GM23338 (cell line): ENCODE measurements at regions not wholly inside any gene's neighbourhood (a gene's known extent, or its start where the extent isn't known, plus 50 kb on each side); places are given as distances from the start of the nearest gene placed in this dataset.

Source experiments
- ATAC-seq: fragments of 200-7000 bp; cut with Tn5 transposase; 3 replicates; pipeline ENCODE4 v1.9.1; 2020
- DNase-seq: peaks from one replicate; pipeline ENCODE4 v3.0.0-alpha.2; 2015; ENCODE audit warnings: low spot score
- H2AFZ ChIP-seq: fragments of 200-600 bp; sonication (generic); 2 replicates; pipeline ENCODE4 v1.8.0; 2016; ENCODE audit warnings: antibody characterized with exemption, mild to moderate bottlenecking, moderate library complexity
- H3F3A ChIP-seq: fragments of 200-600 bp; sonication (generic); replicated peaks from 2 replicates; pipeline ENCODE4 v1.8.0; 2017; ENCODE audit warnings: antibody characterized with exemption, mixed run types, low read depth
- H3K27ac ChIP-seq: fragments of 200-600 bp; sonication (generic); 2 replicates; pipeline ENCODE4 v1.6.1; 2016; ENCODE audit warnings: low read depth
- H3K27me3 ChIP-seq: fragments of 200-600 bp; sonication (generic); 2 replicates; pipeline ENCODE4 v1.8.0; 2016; ENCODE audit warnings: mild to moderate bottlenecking, mixed run types, moderate library complexity; ENCODE audit not compliant: insufficient read depth
- H3K36me3 ChIP-seq: fragments of 200-600 bp; sonication (generic); 2 replicates; pipeline ENCODE4 v1.8.0; 2016; ENCODE audit warnings: mild to moderate bottlenecking; ENCODE audit not compliant: insufficient read depth
- H3K4me1 ChIP-seq: fragments of 200-600 bp; sonication (generic); 2 replicates; pipeline ENCODE4 v1.8.0; 2016; ENCODE audit warnings: mild to moderate bottlenecking, moderate library complexity; ENCODE audit not compliant: insufficient read depth
- H3K4me2 ChIP-seq: fragments of 200-600 bp; sonication (generic); 2 replicates; pipeline ENCODE4 v1.7.1; 2017; ENCODE audit warnings: mixed run types
- H3K4me3 ChIP-seq: fragments of 200-600 bp; sonication (generic); 2 replicates; pipeline ENCODE4 v1.6.1; 2016; ENCODE audit warnings: mixed run types
- H3K79me2 ChIP-seq: fragments of 200-600 bp; sonication (generic); replicated peaks from 2 replicates; pipeline ENCODE4 v1.8.0; 2017; ENCODE audit warnings: mild to moderate bottlenecking; ENCODE audit not compliant: insufficient read depth
- H3K9me2 ChIP-seq: fragments of 200-600 bp; sonication (generic); 2 replicates; pipeline ENCODE4 v1.8.0; 2017; ENCODE audit not compliant: insufficient read depth
- H4K20me1 ChIP-seq: fragments of 200-600 bp; sonication (generic); replicated peaks from 2 replicates; pipeline ENCODE4 v1.8.0; 2017; ENCODE audit warnings: mild to moderate bottlenecking; ENCODE audit not compliant: insufficient read depth
- H3K27ac Mint-ChIP-seq: 2 replicates; pipeline ENCODE4 v1.8.0; 2020; ENCODE audit warnings: inconsistent platforms, mild to moderate bottlenecking, moderate library complexity, mixed read lengths
- H3K27me3 Mint-ChIP-seq: 3 replicates; pipeline ENCODE4 v1.8.0; 2022; ENCODE audit warnings: low read depth, mild to moderate bottlenecking, moderate library complexity, mixed read lengths, inconsistent platforms; ENCODE audit not compliant: insufficient read depth, poor library complexity
- H3K36me3 Mint-ChIP-seq: 3 replicates; pipeline ENCODE4 v1.8.0; 2021; ENCODE audit warnings: low read depth, mild to moderate bottlenecking, inconsistent platforms, moderate library complexity, mixed read lengths
- H3K4me1 Mint-ChIP-seq: 3 replicates; pipeline ENCODE4 v1.8.0; 2020; ENCODE audit warnings: mild to moderate bottlenecking, inconsistent platforms, mixed read lengths
- H3K4me3 Mint-ChIP-seq: 3 replicates; pipeline ENCODE4 v1.8.0; 2021; ENCODE audit warnings: moderate library complexity, mild to moderate bottlenecking, inconsistent platforms, mixed read lengths
- H3K9me3 Mint-ChIP-seq: 3 replicates; pipeline ENCODE4 v1.8.0; 2020; ENCODE audit warnings: moderate library complexity, mild to moderate bottlenecking, inconsistent platforms, mixed read lengths
- CREB1 ChIP-seq: fragments of 250-450 bp; sonication (Bioruptor Pico); IDR thresholded peaks from 2 replicates; pipeline ENCODE4 v1.5.0; 2020; ENCODE audit warnings: low read depth, mild to moderate bottlenecking, moderate library complexity
- EZH2 ChIP-seq: fragments of 200-600 bp; sonication (generic); IDR thresholded peaks from one replicate; pipeline ENCODE4 v1.8.0; 2017; ENCODE audit warnings: antibody characterized with exemption, mild to moderate bottlenecking, low read depth; ENCODE audit not compliant: unreplicated experiment
- EZH2phosphoT487 ChIP-seq: fragments of 200-600 bp; sonication (generic); IDR thresholded peaks from one replicate; pipeline ENCODE4 v1.8.1; 2018; ENCODE audit warnings: antibody characterized with exemption; ENCODE audit not compliant: unreplicated experiment
- JUNB ChIP-seq: IDR thresholded peaks from one replicate; pipeline ENCODE4 v1.6.1; 2016; ENCODE audit warnings: antibody characterized with exemption; ENCODE audit not compliant: unreplicated experiment
- NANOG ChIP-seq: IDR thresholded peaks from 2 replicates; pipeline ENCODE4 v1.6.1; 2016; ENCODE audit warnings: antibody characterized with exemption, borderline replicate concordance
- POLR2AphosphoS5 ChIP-seq: IDR thresholded peaks from 2 replicates; pipeline ENCODE4 v1.6.1; 2016; ENCODE audit warnings: antibody characterized with exemption, low read depth
- STAT1 ChIP-seq: IDR thresholded peaks from one replicate; pipeline ENCODE4 v1.6.1; 2016; ENCODE audit warnings: antibody characterized with exemption; ENCODE audit not compliant: unreplicated experiment
- ZNF114 ChIP-seq: fragments of 250-450 bp; sonication (Bioruptor Pico); IDR thresholded peaks from 2 replicates; pipeline ENCODE4 v1.5.0; 2020; ENCODE audit warnings: mild to moderate bottlenecking, moderate library complexity
- ZNF331 ChIP-seq: fragments of 250-450 bp; sonication (Bioruptor Pico); IDR thresholded peaks from 2 replicates; pipeline ENCODE4 v1.5.0; 2020; ENCODE audit warnings: low read depth, mild to moderate bottlenecking, moderate library complexity
- TF ChIP-seq, protein P1 (sequence below): fragments of 250-450 bp; sonication (Bioruptor Pico); IDR thresholded peaks from 2 replicates; pipeline ENCODE4 v1.5.0; 2020; ENCODE audit warnings: mild to moderate bottlenecking, moderate library complexity
- TF ChIP-seq, protein P2 (sequence below), 2 experiments: fragments of 200-600 bp in 1 of 2; sonication (generic) in 1 of 2; conservative IDR thresholded peaks; 2 replicates each; pipeline versions ENCODE4 v1.5.1 to v1.6.1; 2016 to 2017; ENCODE audit warnings: antibody characterized with exemption in 2 of 2, low read depth in 2 of 2, mild to moderate bottlenecking in 2 of 2, moderate library complexity in 1 of 2
- TF ChIP-seq, protein P3 (sequence below): IDR thresholded peaks from 2 replicates; pipeline ENCODE4 v1.6.1; 2016; ENCODE audit warnings: antibody characterized with exemption
- TF ChIP-seq, protein P4 (sequence below): IDR thresholded peaks from one replicate; pipeline ENCODE4 v1.6.1; 2018; ENCODE audit warnings: antibody characterized with exemption; ENCODE audit not compliant: unreplicated experiment

DNA sequence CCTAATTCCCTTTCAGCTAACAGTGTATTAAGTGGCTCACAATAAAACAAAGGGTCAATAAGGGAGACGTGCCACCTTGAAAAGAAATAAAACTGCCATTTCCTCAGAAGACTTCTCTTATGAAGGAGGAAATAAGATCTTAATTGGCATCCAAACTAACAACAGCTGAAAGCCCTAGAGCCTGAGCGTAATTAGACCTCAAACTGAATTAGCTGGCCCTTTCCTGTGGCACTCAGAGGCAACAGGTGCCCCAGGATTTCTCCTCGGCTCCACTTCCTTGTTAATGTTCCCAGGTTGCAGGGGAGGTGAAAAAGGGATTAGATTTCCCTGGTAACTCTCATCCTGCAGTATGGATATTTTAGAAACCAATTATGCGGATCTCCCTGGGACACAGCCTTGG is 804.3 kb downstream of the DCDC2C start:
- Mint-ChIP-seq H3K27ac (no peak overlapping the region), H3K27me3 (no peaks in the 10 kb centered on the region), H3K9me3 (peaks cover 84% of the 10 kb centered on the region), H3K4me3 (no peak overlapping the region), H3K4me1 (no peaks in the 10 kb centered on the region), H3K36me3 (no peaks in the 10 kb centered on the region; the same call in 2 of the 3 replicates)
- Histone ChIP-seq H3K4me3 (no peak overlapping the region), H2AFZ (no peak overlapping the region), H3K4me1 (no peaks in the 10 kb centered on the region), H3K36me3 (no peaks in the 10 kb centered on the region), H3K79me2 (no peaks in the 10 kb centered on the region), H3K27ac (no peak overlapping the region), H3K27me3 (no peaks in the 10 kb centered on the region), H4K20me1 (no peaks in the 10 kb centered on the region), H3K4me2 (no peak overlapping the region), H3F3A (no peaks in the 10 kb centered on the region), H3K9me2 (0 out of 2 replicates have a peak, but pooled peaks cover 3% of the 10 kb centered on the region)
- ATAC-seq (no peak), DNase-seq (no peak)
- no peak for TF ChIP-seq ZNF114 (CRISPR knock-in tag)
- TF ChIP-seq, protein P1, sequence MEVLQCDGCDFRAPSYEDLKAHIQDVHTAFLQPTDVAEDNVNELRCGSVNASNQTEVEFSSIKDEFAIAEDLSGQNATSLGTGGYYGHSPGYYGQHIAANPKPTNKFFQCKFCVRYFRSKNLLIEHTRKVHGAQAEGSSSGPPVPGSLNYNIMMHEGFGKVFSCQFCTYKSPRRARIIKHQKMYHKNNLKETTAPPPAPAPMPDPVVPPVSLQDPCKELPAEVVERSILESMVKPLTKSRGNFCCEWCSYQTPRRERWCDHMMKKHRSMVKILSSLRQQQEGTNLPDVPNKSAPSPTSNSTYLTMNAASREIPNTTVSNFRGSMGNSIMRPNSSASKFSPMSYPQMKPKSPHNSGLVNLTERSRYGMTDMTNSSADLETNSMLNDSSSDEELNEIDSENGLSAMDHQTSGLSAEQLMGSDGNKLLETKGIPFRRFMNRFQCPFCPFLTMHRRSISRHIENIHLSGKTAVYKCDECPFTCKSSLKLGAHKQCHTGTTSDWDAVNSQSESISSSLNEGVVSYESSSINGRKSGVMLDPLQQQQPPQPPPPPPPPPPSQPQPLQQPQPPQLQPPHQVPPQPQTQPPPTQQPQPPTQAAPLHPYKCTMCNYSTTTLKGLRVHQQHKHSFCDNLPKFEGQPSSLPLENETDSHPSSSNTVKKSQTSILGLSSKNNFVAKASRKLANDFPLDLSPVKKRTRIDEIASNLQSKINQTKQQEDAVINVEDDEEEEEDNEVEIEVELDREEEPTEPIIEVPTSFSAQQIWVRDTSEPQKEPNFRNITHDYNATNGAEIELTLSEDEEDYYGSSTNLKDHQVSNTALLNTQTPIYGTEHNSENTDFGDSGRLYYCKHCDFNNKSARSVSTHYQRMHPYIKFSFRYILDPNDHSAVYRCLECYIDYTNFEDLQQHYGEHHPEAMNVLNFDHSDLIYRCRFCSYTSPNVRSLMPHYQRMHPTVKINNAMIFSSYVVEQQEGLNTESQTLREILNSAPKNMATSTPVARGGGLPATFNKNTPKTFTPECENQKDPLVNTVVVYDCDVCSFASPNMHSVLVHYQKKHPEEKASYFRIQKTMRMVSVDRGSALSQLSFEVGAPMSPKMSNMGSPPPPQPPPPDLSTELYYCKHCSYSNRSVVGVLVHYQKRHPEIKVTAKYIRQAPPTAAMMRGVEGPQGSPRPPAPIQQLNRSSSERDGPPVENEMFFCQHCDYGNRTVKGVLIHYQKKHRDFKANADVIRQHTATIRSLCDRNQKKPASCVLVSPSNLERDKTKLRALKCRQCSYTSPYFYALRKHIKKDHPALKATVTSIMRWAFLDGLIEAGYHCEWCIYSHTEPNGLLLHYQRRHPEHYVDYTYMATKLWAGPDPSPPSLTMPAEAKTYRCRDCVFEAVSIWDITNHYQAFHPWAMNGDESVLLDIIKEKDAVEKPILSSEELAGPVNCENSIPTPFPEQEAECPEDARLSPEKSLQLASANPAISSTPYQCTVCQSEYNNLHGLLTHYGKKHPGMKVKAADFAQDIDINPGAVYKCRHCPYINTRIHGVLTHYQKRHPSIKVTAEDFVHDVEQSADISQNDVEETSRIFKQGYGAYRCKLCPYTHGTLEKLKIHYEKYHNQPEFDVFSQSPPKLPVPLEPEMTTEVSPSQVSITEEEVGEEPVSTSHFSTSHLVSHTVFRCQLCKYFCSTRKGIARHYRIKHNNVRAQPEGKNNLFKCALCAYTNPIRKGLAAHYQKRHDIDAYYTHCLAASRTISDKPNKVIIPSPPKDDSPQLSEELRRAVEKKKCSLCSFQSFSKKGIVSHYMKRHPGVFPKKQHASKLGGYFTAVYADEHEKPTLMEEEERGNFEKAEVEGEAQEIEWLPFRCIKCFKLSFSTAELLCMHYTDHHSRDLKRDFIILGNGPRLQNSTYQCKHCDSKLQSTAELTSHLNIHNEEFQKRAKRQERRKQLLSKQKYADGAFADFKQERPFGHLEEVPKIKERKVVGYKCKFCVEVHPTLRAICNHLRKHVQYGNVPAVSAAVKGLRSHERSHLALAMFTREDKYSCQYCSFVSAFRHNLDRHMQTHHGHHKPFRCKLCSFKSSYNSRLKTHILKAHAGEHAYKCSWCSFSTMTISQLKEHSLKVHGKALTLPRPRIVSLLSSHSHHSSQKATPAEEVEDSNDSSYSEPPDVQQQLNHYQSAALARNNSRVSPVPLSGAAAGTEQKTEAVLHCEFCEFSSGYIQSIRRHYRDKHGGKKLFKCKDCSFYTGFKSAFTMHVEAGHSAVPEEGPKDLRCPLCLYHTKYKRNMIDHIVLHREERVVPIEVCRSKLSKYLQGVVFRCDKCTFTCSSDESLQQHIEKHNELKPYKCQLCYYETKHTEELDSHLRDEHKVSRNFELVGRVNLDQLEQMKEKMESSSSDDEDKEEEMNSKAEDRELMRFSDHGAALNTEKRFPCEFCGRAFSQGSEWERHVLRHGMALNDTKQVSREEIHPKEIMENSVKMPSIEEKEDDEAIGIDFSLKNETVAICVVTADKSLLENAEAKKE (CRISPR knock-in tag), result no peak
- no peak for TF ChIP-seq ZNF331 (CRISPR knock-in tag)
- TF ChIP-seq EZH2, result no peak
- no peak for TF ChIP-seq EZH2phosphoT487
- no peak for TF ChIP-seq STAT1
- TF ChIP-seq POLR2AphosphoS5, result no peak
- no peak for TF ChIP-seq NANOG
- no peak for TF ChIP-seq CREB1 (CRISPR knock-in tag)
- TF ChIP-seq, protein P2, sequence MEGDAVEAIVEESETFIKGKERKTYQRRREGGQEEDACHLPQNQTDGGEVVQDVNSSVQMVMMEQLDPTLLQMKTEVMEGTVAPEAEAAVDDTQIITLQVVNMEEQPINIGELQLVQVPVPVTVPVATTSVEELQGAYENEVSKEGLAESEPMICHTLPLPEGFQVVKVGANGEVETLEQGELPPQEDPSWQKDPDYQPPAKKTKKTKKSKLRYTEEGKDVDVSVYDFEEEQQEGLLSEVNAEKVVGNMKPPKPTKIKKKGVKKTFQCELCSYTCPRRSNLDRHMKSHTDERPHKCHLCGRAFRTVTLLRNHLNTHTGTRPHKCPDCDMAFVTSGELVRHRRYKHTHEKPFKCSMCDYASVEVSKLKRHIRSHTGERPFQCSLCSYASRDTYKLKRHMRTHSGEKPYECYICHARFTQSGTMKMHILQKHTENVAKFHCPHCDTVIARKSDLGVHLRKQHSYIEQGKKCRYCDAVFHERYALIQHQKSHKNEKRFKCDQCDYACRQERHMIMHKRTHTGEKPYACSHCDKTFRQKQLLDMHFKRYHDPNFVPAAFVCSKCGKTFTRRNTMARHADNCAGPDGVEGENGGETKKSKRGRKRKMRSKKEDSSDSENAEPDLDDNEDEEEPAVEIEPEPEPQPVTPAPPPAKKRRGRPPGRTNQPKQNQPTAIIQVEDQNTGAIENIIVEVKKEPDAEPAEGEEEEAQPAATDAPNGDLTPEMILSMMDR (conservative IDR thresholded peaks at IDR 0.05; ENCODE audit: low read depth in 2 of 2), result no peak
- TF ChIP-seq, protein P3, sequence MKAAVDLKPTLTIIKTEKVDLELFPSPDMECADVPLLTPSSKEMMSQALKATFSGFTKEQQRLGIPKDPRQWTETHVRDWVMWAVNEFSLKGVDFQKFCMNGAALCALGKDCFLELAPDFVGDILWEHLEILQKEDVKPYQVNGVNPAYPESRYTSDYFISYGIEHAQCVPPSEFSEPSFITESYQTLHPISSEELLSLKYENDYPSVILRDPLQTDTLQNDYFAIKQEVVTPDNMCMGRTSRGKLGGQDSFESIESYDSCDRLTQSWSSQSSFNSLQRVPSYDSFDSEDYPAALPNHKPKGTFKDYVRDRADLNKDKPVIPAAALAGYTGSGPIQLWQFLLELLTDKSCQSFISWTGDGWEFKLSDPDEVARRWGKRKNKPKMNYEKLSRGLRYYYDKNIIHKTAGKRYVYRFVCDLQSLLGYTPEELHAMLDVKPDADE, result no peak
- TF ChIP-seq JUNB, result no peak
- TF ChIP-seq, protein P4, sequence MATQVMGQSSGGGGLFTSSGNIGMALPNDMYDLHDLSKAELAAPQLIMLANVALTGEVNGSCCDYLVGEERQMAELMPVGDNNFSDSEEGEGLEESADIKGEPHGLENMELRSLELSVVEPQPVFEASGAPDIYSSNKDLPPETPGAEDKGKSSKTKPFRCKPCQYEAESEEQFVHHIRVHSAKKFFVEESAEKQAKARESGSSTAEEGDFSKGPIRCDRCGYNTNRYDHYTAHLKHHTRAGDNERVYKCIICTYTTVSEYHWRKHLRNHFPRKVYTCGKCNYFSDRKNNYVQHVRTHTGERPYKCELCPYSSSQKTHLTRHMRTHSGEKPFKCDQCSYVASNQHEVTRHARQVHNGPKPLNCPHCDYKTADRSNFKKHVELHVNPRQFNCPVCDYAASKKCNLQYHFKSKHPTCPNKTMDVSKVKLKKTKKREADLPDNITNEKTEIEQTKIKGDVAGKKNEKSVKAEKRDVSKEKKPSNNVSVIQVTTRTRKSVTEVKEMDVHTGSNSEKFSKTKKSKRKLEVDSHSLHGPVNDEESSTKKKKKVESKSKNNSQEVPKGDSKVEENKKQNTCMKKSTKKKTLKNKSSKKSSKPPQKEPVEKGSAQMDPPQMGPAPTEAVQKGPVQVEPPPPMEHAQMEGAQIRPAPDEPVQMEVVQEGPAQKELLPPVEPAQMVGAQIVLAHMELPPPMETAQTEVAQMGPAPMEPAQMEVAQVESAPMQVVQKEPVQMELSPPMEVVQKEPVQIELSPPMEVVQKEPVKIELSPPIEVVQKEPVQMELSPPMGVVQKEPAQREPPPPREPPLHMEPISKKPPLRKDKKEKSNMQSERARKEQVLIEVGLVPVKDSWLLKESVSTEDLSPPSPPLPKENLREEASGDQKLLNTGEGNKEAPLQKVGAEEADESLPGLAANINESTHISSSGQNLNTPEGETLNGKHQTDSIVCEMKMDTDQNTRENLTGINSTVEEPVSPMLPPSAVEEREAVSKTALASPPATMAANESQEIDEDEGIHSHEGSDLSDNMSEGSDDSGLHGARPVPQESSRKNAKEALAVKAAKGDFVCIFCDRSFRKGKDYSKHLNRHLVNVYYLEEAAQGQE, result no peak
